AG10803 (cell line): ENCODE measurements at regions not wholly inside any gene's neighbourhood (a gene's known extent, or its start where the extent isn't known, plus 50 kb on each side); places are given as distances from the start of the nearest gene placed in this dataset.
A peak's percentile ranks its signal among the peaks of the same experiment; 100 is the strongest.

Experiments used
- DNase-seq: peaks from one replicate; pipeline ENCODE4 v3.0.0; 2010; ENCODE audit warnings: low read depth
- H3K4me3 ChIP-seq: 2 replicates; pipeline ENCODE4 v1.5.1; 2011; ENCODE audit warnings: mild to moderate bottlenecking, low read length, control low read depth
- CTCF ChIP-seq: conservative IDR thresholded peaks from 2 replicates; pipeline ENCODE4 v1.5.1; 2011; ENCODE audit warnings: mild to moderate bottlenecking, low read length, control low read depth, inconsistent platforms

GRCh38 chr14:61959348-61959747 is 197.1 kb downstream of the SNAPC1 start:
- no peak for TF ChIP-seq CTCF
- H3K4me3 ChIP-seq = no peak overlapping the region
- no peak for DNase-seq

GRCh38 chr14:61961369-61961768 is 199.1 kb downstream of the SNAPC1 start:
- no peak for DNase-seq
- no peak overlapping the region for H3K4me3 ChIP-seq

GRCh38 chr14:61963926-61964325 is 201.7 kb downstream of the SNAPC1 start:
- no peak for TF ChIP-seq CTCF
- no peak for DNase-seq
- H3K4me3 ChIP-seq = no peak overlapping the region

More at GRCh38 chr14:61961369-61961768, 199.1 kb downstream of the SNAPC1 start:
- TF ChIP-seq CTCF = no peak

GRCh38 chr14:61965030-61965745 is 203.0 kb downstream of the SNAPC1 start:
- DNase-seq = peak; percentile 91
- no peak overlapping the region for H3K4me3 ChIP-seq
- no peak for TF ChIP-seq CTCF

GRCh38 chr14:61968207-61968606 is 206.0 kb downstream of the SNAPC1 start:
- no peak overlapping the region for H3K4me3 ChIP-seq
- TF ChIP-seq CTCF = no peak
- DNase-seq = no peak

- no peak for TF ChIP-seq CTCF
- no peak overlapping the region for H3K4me3 ChIP-seq
- DNase-seq = no peak
These were observed 210.5 kb downstream of the SNAPC1 start for GRCh38 chr14:61972711-61973110.

GRCh38 chr14:61973981-61974380 is 211.8 kb downstream of the SNAPC1 start:
- no peak for TF ChIP-seq CTCF
- DNase-seq = peak; percentile 58
- H3K4me3 ChIP-seq = no peak overlapping the region
